Endothelial cell of umbilical vein (primary cell): ENCODE measurements at regions not wholly inside any gene's neighbourhood (a gene's known extent, or its start where the extent isn't known, plus 50 kb on each side); places are given as distances from the start of the nearest gene placed in this dataset.

ENCODE experiments used
- BruUV-seq: library from RNA; stranded (reverse); fragments of 400-500 nt; replicated peaks from 2 replicates; lab custom pipeline; 2021; lab: Mats Ljungman, UMichigan
- CTCF ChIA-PET: fragments of 300-600, 350-600 bp; sonication (Branson Sonifier 250); formaldehyde crosslinking; loops from one replicate; lab custom pipeline; 2021; ENCODE audit warnings: antibody characterized with exemption, inconsistent platforms; lab: Charles Lee
- POLR2A ChIA-PET: fragments of 300-600, 350-600 bp; sonication (Branson Sonifier 250); formaldehyde crosslinking; loops from one replicate; lab custom pipeline; 2021; ENCODE audit warnings: antibody characterized with exemption, inconsistent platforms; lab: Charles Lee
- DNase-seq: peaks from one replicate; pipeline ENCODE4 v3.0.0-alpha.2; 2011; ENCODE audit warnings: low read depth, low spot score
- FAIRE-seq: peaks from 2 replicates; lab custom pipeline; 2011; peaks lifted over from hg19 to GRCh38; lab: Jason Lieb, UNC
- H2AFZ ChIP-seq: 2 replicates; pipeline ENCODE4 v1.6.0; 2012; ENCODE audit warnings: low read depth, low read length, control low read depth, inconsistent platforms
- H3K27ac ChIP-seq: 2 replicates; pipeline ENCODE4 v1.5.1; 2011; ENCODE audit warnings: low read depth, mild to moderate bottlenecking, control low read depth, low read length, moderate library complexity; ENCODE audit not compliant: insufficient read depth
- H3K27me3 ChIP-seq, 2 experiments: 2 replicates each; pipeline versions ENCODE4 v1.6.0 to v1.6.1; 2011; ENCODE audit warnings: low read length in 2 of 2, mixed read lengths in 1 of 2; ENCODE audit not compliant: control insufficient read depth in 2 of 2, insufficient read depth in 2 of 2
- H3K36me3 ChIP-seq, 2 experiments: 2 replicates in 1 of 2; 3 replicates in 1 of 2; pipeline ENCODE4 v1.5.1; 2011; ENCODE audit warnings: low read length in 2 of 2, mild to moderate bottlenecking in 1 of 2, moderate library complexity in 1 of 2; ENCODE audit not compliant: control insufficient read depth in 2 of 2, insufficient read depth in 2 of 2; ENCODE audit errors: extremely low read depth in 1 of 2
- H3K4me1 ChIP-seq: 3 replicates; pipeline ENCODE4 v1.5.1; 2011; ENCODE audit warnings: mild to moderate bottlenecking, low read length; ENCODE audit not compliant: control insufficient read depth, insufficient read depth; ENCODE audit errors: extremely low read depth
- H3K4me2 ChIP-seq: 2 replicates; pipeline ENCODE4 v1.6.1; 2011; ENCODE audit warnings: low read length, control low read depth, mixed read lengths; ENCODE audit not compliant: insufficient read depth
- H3K4me3 ChIP-seq, 3 experiments: fragments of 200-600 bp in 1 of 3; sonication (generic), shearing (Covaris generic) in 1 of 3; replicated peaks in 1 of 3; 2 replicates each; pipeline ENCODE4 v1.5.1; 2011 to 2016; ENCODE audit warnings: control low read depth in 3 of 3, low read length in 3 of 3, mild to moderate bottlenecking in 2 of 3, inconsistent platforms in 1 of 3, low read depth in 1 of 3, moderate library complexity in 1 of 3; ENCODE audit not compliant: insufficient read depth in 1 of 3
- H3K79me2 ChIP-seq: 2 replicates; pipeline ENCODE4 v1.6.0; 2012; ENCODE audit warnings: low read length, inconsistent platforms; ENCODE audit not compliant: control insufficient read depth, insufficient read depth
- H3K9ac ChIP-seq: replicated peaks from 2 replicates; pipeline ENCODE3; 2011; ENCODE audit warnings: low read length, control low read depth; ENCODE audit not compliant: insufficient read depth; ENCODE audit errors: extremely low read depth
- H3K9me1 ChIP-seq: replicated peaks from 3 replicates; pipeline ENCODE4 v1.6.0; 2011; ENCODE audit warnings: mild to moderate bottlenecking, low read length; ENCODE audit not compliant: control insufficient read depth, insufficient read depth; ENCODE audit errors: extremely low read depth
- H3K9me3 ChIP-seq: replicated peaks from 2 replicates; pipeline ENCODE4 v1.5.1; 2012; ENCODE audit warnings: low read length, inconsistent platforms; ENCODE audit not compliant: control insufficient read depth, insufficient read depth
- H4K20me1 ChIP-seq: replicated peaks from 2 replicates; pipeline ENCODE3; 2011; ENCODE audit warnings: mild to moderate bottlenecking, low read length; ENCODE audit not compliant: control insufficient read depth, insufficient read depth; ENCODE audit errors: extremely low read depth
- EZH2 ChIP-seq: IDR thresholded peaks from 2 replicates; pipeline ENCODE4 v1.6.1; 2012; ENCODE audit warnings: borderline replicate concordance, low read depth, mild to moderate bottlenecking, moderate library complexity, low read length, inconsistent platforms; ENCODE audit not compliant: severe bottlenecking
- FOS ChIP-seq: IDR thresholded peaks from 2 replicates; pipeline ENCODE4 v1.6.1; 2011; ENCODE audit warnings: mild to moderate bottlenecking, low read length, moderate library complexity, borderline replicate concordance; ENCODE audit not compliant: insufficient read depth
- GATA2 ChIP-seq: IDR thresholded peaks from 2 replicates; pipeline ENCODE4 v1.7.0; 2011; ENCODE audit warnings: low read depth, mild to moderate bottlenecking, moderate library complexity, mixed read lengths, low read length; ENCODE audit not compliant: insufficient read length, insufficient read depth
- JUN ChIP-seq: IDR thresholded peaks from 2 replicates; pipeline ENCODE4 v1.6.1; 2011; ENCODE audit warnings: borderline replicate concordance, low read depth; ENCODE audit not compliant: insufficient read length, insufficient read depth
- MAX ChIP-seq: IDR thresholded peaks from 2 replicates; pipeline ENCODE4 v1.6.1; 2011; ENCODE audit not compliant: insufficient read depth, insufficient read length
- MYC ChIP-seq: IDR thresholded peaks from one replicate; pipeline ENCODE4 v1.6.1; 2011; ENCODE audit warnings: mild to moderate bottlenecking, low read depth, low read length
- POLR2AphosphoS5 ChIP-seq: IDR thresholded peaks from 2 replicates; pipeline ENCODE4 v1.6.1; 2012; ENCODE audit warnings: low read depth, mild to moderate bottlenecking, control low read depth, low read length, moderate library complexity; ENCODE audit not compliant: insufficient read depth
- dilution Hi-C: fragments of 300-500 bp; cut with MboI; formaldehyde crosslinking; loops from one replicate; pipeline ENCODE4 v1.15.0; 2019; ENCODE audit warnings: low sequenced_read_pairs; ENCODE audit not compliant: extremely low pct_ligation_motif_present
- intact Hi-C: fragments of 100-400 bp; cut with micrococcal nuclease; formaldehyde crosslinking; loops from one replicate; pipeline ENCODE4 v1.10.0; 2022

GRCh38 chr6:111994791-111995190 lies 59.1 kb upstream of the CCN6 start:
- intact Hi-C loops, result no loop called here
- TF ChIP-seq MYC (no peak), EZH2 (no peak), POLR2AphosphoS5 (no peak), GATA2 (no peak)
- no peaks in the 10 kb centered on the region for H3K27me3 ChIP-seq
- H3K79me2 ChIP-seq, result no peaks in the 10 kb centered on the region
- H4K20me1 ChIP-seq, result no peaks in the 10 kb centered on the region
- ChIA-PET CTCF (interaction anchor here (3.7 kb wide), 1 partner anchor 285 kb away, joined by 15 read pairs; no protein-coding TSS in a partner anchor), POLR2A (no interaction called here)
- no peaks in the 10 kb centered on the region for H3K9me3 ChIP-seq
- no peak overlapping the region for H2AFZ ChIP-seq
- no peak overlapping the region for H3K9ac ChIP-seq
- H3K9me1 ChIP-seq, result no peaks in the 10 kb centered on the region
- H3K27ac ChIP-seq, result no peak overlapping the region
- H3K36me3 ChIP-seq, result no peaks in the 10 kb centered on the region
- no peak overlapping the region for H3K4me2 ChIP-seq
- no peak overlapping the region for H3K4me3 ChIP-seq
- H3K4me1 ChIP-seq, result peaks cover 14% of the 10 kb centered on the region
- dilution Hi-C loops, result no loop called here
- no TSS peak for BruUV-seq
- FAIRE-seq (no peak), DNase-seq (no peak)

DNA sequence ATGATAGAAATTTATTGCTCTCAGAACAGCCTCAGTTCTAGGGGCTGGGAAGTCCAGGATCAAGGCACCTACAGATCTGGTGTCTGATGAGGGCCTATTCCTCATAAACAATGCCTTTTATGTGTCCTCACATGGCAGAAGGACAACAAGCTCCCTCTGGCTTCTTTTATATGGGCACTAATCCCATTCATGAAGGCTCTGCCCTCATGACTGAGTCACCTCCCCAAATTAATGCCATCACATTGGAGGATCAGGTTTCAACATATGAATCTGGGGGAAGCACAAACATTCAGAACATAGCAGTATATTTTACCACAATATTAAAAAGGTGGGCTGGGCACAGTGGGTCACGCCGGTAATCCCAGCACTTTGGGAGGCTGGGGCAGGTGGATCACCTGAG lies 58.5 kb upstream of the CCN6 start:
- Histone ChIP-seq H3K4me2 (no peak overlapping the region), H3K4me3 (no peak overlapping the region), H3K27ac (no peak overlapping the region), H3K9me3 (no peaks in the 10 kb centered on the region), H3K79me2 (no peaks in the 10 kb centered on the region), H3K9me1 (no peaks in the 10 kb centered on the region), H3K4me1 (peaks cover 14% of the 10 kb centered on the region), H3K9ac (no peak overlapping the region), H4K20me1 (no peaks in the 10 kb centered on the region), H3K27me3 (no peaks in the 10 kb centered on the region), H2AFZ (no peak overlapping the region), H3K36me3 (no peaks in the 10 kb centered on the region)
- intact Hi-C loops (no loop called here), dilution Hi-C loops (no loop called here)
- ChIA-PET CTCF (no interaction called here), POLR2A (no interaction called here)
- TF ChIP-seq MAX (no peak), GATA2 (no peak), FOS (no peak), JUN (no peak)
- BruUV-seq, result no TSS peak
- no peak for DNase-seq
- FAIRE-seq, result no peak
